HEK293 (cell line): ENCODE measurements at regions not wholly inside any gene's neighbourhood (a gene's known extent, or its start where the extent isn't known, plus 50 kb on each side); places are given as distances from the start of the nearest gene placed in this dataset.

Source experiments
- CTCF ChIA-PET: fragments of 350-600 bp; formaldehyde crosslinking; extraction: SDS; loops from one replicate; lab custom pipeline; 2021; ENCODE audit warnings: antibody characterized with exemption; lab: Yijun Ruan, JAX
- POLR2A ChIA-PET: fragments of 300-600 bp; formaldehyde crosslinking; extraction: SDS; loops from one replicate; lab custom pipeline; 2020; ENCODE audit warnings: antibody characterized with exemption, inconsistent platforms; lab: Yijun Ruan, JAX
- H3K27ac ChIP-seq: fragments of 200-500 bp; sonication (Bioruptor generic); 2 replicates; pipeline ENCODE4 v1.5.1; 2014; ENCODE audit warnings: low read depth, low read length, control low read depth, inconsistent platforms; ENCODE audit errors: extremely low read depth
- H3K36me3 ChIP-seq, 2 experiments: fragments of 200-500 bp in 1 of 2; sonication (Bioruptor generic) in 1 of 2; 1 replicate in 1 of 2; 2 replicates in 1 of 2; pipeline ENCODE4 v1.5.1; 2014 to 2017; ENCODE audit warnings: inconsistent platforms in 2 of 2, low read length in 2 of 2; ENCODE audit not compliant: control insufficient read depth in 2 of 2, insufficient read depth in 1 of 2
- H3K4me1 ChIP-seq: fragments of 200-500 bp; sonication (Bioruptor generic); 2 replicates; pipeline ENCODE4 v1.5.1; 2014; ENCODE audit warnings: mild to moderate bottlenecking, low read length, inconsistent platforms; ENCODE audit not compliant: control insufficient read depth, insufficient read depth
- H3K4me3 ChIP-seq: 2 replicates; pipeline ENCODE4 v1.5.1; 2011; ENCODE audit warnings: low read depth, mild to moderate bottlenecking, control low read depth, low read length, moderate library complexity
- H3K9me3 ChIP-seq: fragments of 200-500 bp; sonication (Bioruptor generic); 2 replicates; pipeline ENCODE4 v1.5.1; 2014; ENCODE audit warnings: low read depth, low read length, inconsistent platforms; ENCODE audit not compliant: control insufficient read depth, insufficient read depth
- BCL11A ChIP-seq: fragments of 450-650 bp; formaldehyde crosslinking; IDR thresholded peaks from 2 replicates; pipeline ENCODE4 v1.5.1; 2016; ENCODE audit warnings: low read depth, missing biosample characterization, missing genetic modification characterization
- HOXA7 ChIP-seq: sonication (generic); formaldehyde crosslinking; IDR thresholded peaks from 2 replicates; pipeline ENCODE4 v1.8.1; 2022; ENCODE audit warnings: missing genetic modification reagents, borderline replicate concordance
- HOXC10 ChIP-seq: sonication (generic); formaldehyde crosslinking; IDR thresholded peaks from 2 replicates; pipeline ENCODE4 v1.8.1; 2023; ENCODE audit warnings: mild to moderate bottlenecking, missing genetic modification reagents
- MZF1 ChIP-seq: fragments of 450-650 bp; formaldehyde crosslinking; IDR thresholded peaks from 2 replicates; pipeline ENCODE4 v1.5.1; 2017; ENCODE audit warnings: missing biosample characterization, missing genetic modification characterization, borderline replicate concordance
- OSR2 ChIP-seq: fragments of 450-650 bp; formaldehyde crosslinking; IDR thresholded peaks from 2 replicates; pipeline ENCODE4 v1.5.1; 2016; ENCODE audit warnings: missing biosample characterization, missing genetic modification characterization
- SCRT2 ChIP-seq: fragments of 450-650 bp; formaldehyde crosslinking; IDR thresholded peaks from 2 replicates; pipeline ENCODE4 v1.5.1; 2016; ENCODE audit warnings: missing biosample characterization, missing genetic modification characterization
- TCF7L2 ChIP-seq: IDR thresholded peaks from 2 replicates; pipeline ENCODE4 v1.6.1; 2011; ENCODE audit warnings: low read depth, mild to moderate bottlenecking, inconsistent platforms, low read length, moderate library complexity, borderline replicate concordance
- TRIM28 ChIP-seq: IDR thresholded peaks from 2 replicates; pipeline ENCODE4 v1.6.1; 2011; ENCODE audit warnings: low read length, control low read depth, borderline replicate concordance
- ZNF112 ChIP-seq: fragments of 450-650 bp; formaldehyde crosslinking; IDR thresholded peaks from 2 replicates; pipeline ENCODE4 v1.5.0; 2017; ENCODE audit warnings: missing biosample characterization, missing genetic modification characterization
- ZNF132 ChIP-seq: fragments of 450-650 bp; formaldehyde crosslinking; IDR thresholded peaks from 2 replicates; pipeline ENCODE4 v1.5.1; 2017; ENCODE audit warnings: missing biosample characterization, missing genetic modification characterization, borderline replicate concordance
- ZNF140 ChIP-seq: fragments of 450-650 bp; formaldehyde crosslinking; IDR thresholded peaks from 2 replicates; pipeline ENCODE4 v1.5.1; 2016; ENCODE audit warnings: missing biosample characterization, missing genetic modification characterization
- ZNF23 ChIP-seq: fragments of 450-650 bp; formaldehyde crosslinking; IDR thresholded peaks from 2 replicates; pipeline ENCODE4 v1.5.1; 2016; ENCODE audit warnings: missing biosample characterization, missing genetic modification characterization, borderline replicate concordance
- ZNF37A ChIP-seq: fragments of 450-650 bp; IDR thresholded peaks from 2 replicates; pipeline ENCODE4 v1.5.1; 2018; ENCODE audit warnings: missing biosample characterization, missing genetic modification characterization
- ZNF48 ChIP-seq: fragments of 450-650 bp; formaldehyde crosslinking; IDR thresholded peaks from 2 replicates; pipeline ENCODE4 v1.5.1; 2016; ENCODE audit warnings: missing biosample characterization, missing genetic modification characterization
- ZNF510 ChIP-seq: fragments of 450-650 bp; formaldehyde crosslinking; IDR thresholded peaks from 2 replicates; pipeline ENCODE4 v1.5.1; 2018; ENCODE audit warnings: mild to moderate bottlenecking, missing genetic modification characterization, missing biosample characterization; ENCODE audit not compliant: insufficient replicate concordance
- ZNF530 ChIP-seq: fragments of 450-650 bp; formaldehyde crosslinking; IDR thresholded peaks from 2 replicates; pipeline ENCODE4 v1.5.1; 2016; ENCODE audit warnings: low read depth, missing biosample characterization, missing genetic modification characterization
- ZNF548 ChIP-seq: fragments of 450-650 bp; formaldehyde crosslinking; IDR thresholded peaks from 2 replicates; pipeline ENCODE4 v1.5.1; 2016; ENCODE audit warnings: missing biosample characterization, missing genetic modification characterization
- ZNF558 ChIP-seq: fragments of 450-650 bp; formaldehyde crosslinking; IDR thresholded peaks from 2 replicates; pipeline ENCODE4 v1.5.1; 2016; ENCODE audit warnings: missing biosample characterization, missing genetic modification characterization
- ZNF560 ChIP-seq: fragments of 450-650 bp; formaldehyde crosslinking; IDR thresholded peaks from 2 replicates; pipeline ENCODE4 v1.5.1; 2017; ENCODE audit warnings: missing biosample characterization, missing genetic modification characterization, borderline replicate concordance
- ZNF623 ChIP-seq: fragments of 450-650 bp; formaldehyde crosslinking; IDR thresholded peaks from 2 replicates; pipeline ENCODE4 v1.5.1; 2016; ENCODE audit warnings: missing biosample characterization, missing genetic modification characterization
- ZNF768 ChIP-seq: fragments of 450-650 bp; formaldehyde crosslinking; IDR thresholded peaks from 2 replicates; pipeline ENCODE4 v1.5.1; 2018; ENCODE audit warnings: missing biosample characterization, mild to moderate bottlenecking, missing genetic modification characterization
- TF ChIP-seq, protein P1 (sequence below): fragments of 450-650 bp; formaldehyde crosslinking; IDR thresholded peaks from 2 replicates; pipeline ENCODE4 v1.5.1; 2017; ENCODE audit warnings: missing biosample characterization, mild to moderate bottlenecking, missing genetic modification characterization, moderate library complexity
- TF ChIP-seq, protein P2 (sequence below): fragments of 450-650 bp; formaldehyde crosslinking; IDR thresholded peaks from 2 replicates; pipeline ENCODE4 v1.5.1; 2016; ENCODE audit warnings: missing biosample characterization, missing genetic modification characterization
- TF ChIP-seq, protein P3 (sequence below): fragments of 450-650 bp; formaldehyde crosslinking; IDR thresholded peaks from 2 replicates; pipeline ENCODE4 v1.5.1; 2016; ENCODE audit warnings: missing biosample characterization, missing genetic modification characterization
- TF ChIP-seq, protein P4 (sequence below): fragments of 450-650 bp; formaldehyde crosslinking; IDR thresholded peaks from 2 replicates; pipeline ENCODE4 v1.5.1; 2016; ENCODE audit warnings: missing biosample characterization, missing genetic modification characterization
- TF ChIP-seq, protein P5 (sequence below): fragments of 450-650 bp; formaldehyde crosslinking; IDR thresholded peaks from 2 replicates; pipeline ENCODE4 v1.5.1; 2016; ENCODE audit warnings: missing biosample characterization, missing genetic modification characterization, low read depth

DNA sequence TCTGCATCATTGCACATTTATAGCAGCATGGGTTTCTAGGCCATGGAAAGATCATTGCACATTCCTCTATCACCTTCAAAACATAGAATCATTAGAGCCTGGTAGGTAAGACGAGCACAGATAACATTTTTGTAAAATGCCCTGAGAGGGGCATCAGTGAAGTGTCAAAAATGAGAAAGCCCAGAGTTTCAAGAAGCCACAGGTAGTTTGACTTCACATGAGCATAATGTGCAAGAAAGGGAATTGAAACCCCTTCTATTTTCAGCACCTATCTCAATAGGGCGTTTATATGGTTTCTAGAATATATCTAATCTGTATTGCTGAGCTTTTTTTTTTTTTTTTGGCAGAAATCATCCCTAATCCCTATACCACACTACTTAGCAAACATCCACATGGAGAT is 2441.7 kb downstream of the ARAP2 start:
- CTCF ChIA-PET, result no interaction called here
- no peaks in the 10 kb centered on the region for H3K4me1 ChIP-seq
- POLR2A ChIA-PET, result no interaction called here
- no peak overlapping the region for H3K4me3 ChIP-seq
- TF ChIP-seq TCF7L2, result no peak
- TF ChIP-seq OSR2 (tag by site-specific recombination), result no peak
- TF ChIP-seq ZNF623 (tag by site-specific recombination), result no peak
- TF ChIP-seq ZNF768, result no peak
- TF ChIP-seq ZNF132, result no peak
- TF ChIP-seq HOXC10 (CRISPR knock-in tag), result no peak
- TF ChIP-seq BCL11A (tag by site-specific recombination), result no peak
- no peak for TF ChIP-seq ZNF558 (tag by site-specific recombination)
- TF ChIP-seq ZNF510, result no peak
- TF ChIP-seq ZNF530 (tag by site-specific recombination), result no peak
- no peak for TF ChIP-seq ZNF140 (tag by site-specific recombination)
- TF ChIP-seq MZF1 (tag by site-specific recombination), result no peak
- no peak for TF ChIP-seq ZNF37A (tag by site-specific recombination)
- TF ChIP-seq, protein P1, sequence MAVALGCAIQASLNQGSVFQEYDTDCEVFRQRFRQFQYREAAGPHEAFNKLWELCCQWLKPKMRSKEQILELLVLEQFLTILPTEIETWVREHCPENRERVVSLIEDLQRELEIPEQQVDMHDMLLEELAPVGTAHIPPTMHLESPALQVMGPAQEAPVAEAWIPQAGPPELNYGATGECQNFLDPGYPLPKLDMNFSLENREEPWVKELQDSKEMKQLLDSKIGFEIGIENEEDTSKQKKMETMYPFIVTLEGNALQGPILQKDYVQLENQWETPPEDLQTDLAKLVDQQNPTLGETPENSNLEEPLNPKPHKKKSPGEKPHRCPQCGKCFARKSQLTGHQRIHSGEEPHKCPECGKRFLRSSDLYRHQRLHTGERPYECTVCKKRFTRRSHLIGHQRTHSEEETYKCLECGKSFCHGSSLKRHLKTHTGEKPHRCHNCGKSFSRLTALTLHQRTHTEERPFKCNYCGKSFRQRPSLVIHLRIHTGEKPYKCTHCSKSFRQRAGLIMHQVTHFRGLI (tag by site-specific recombination), result no peak
- TF ChIP-seq, protein P2, sequence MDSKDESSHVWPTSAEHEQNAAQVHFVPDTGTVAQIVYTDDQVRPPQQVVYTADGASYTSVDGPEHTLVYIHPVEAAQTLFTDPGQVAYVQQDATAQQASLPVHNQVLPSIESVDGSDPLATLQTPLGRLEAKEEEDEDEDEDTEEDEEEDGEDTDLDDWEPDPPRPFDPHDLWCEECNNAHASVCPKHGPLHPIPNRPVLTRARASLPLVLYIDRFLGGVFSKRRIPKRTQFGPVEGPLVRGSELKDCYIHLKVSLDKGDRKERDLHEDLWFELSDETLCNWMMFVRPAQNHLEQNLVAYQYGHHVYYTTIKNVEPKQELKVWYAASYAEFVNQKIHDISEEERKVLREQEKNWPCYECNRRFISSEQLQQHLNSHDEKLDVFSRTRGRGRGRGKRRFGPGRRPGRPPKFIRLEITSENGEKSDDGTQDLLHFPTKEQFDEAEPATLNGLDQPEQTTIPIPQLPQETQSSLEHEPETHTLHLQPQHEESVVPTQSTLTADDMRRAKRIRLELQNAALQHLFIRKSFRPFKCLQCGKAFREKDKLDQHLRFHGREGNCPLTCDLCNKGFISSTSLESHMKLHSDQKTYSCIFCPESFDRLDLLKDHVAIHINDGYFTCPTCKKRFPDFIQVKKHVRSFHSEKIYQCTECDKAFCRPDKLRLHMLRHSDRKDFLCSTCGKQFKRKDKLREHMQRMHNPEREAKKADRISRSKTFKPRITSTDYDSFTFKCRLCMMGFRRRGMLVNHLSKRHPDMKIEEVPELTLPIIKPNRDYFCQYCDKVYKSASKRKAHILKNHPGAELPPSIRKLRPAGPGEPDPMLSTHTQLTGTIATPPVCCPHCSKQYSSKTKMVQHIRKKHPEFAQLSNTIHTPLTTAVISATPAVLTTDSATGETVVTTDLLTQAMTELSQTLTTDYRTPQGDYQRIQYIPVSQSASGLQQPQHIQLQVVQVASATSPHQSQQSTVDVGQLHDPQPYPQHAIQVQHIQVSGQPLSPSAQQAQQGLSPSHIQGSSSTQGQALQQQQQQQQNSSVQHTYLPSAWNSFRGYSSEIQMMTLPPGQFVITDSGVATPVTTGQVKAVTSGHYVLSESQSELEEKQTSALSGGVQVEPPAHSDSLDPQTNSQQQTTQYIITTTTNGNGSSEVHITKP, result no peak
- TF ChIP-seq ZNF48 (tag by site-specific recombination), result no peak
- no peak for TF ChIP-seq HOXA7 (CRISPR knock-in tag)
- no peaks in the 10 kb centered on the region for H3K36me3 ChIP-seq
- no peak overlapping the region for H3K27ac ChIP-seq
- no peaks in the 10 kb centered on the region for H3K9me3 ChIP-seq

DNA sequence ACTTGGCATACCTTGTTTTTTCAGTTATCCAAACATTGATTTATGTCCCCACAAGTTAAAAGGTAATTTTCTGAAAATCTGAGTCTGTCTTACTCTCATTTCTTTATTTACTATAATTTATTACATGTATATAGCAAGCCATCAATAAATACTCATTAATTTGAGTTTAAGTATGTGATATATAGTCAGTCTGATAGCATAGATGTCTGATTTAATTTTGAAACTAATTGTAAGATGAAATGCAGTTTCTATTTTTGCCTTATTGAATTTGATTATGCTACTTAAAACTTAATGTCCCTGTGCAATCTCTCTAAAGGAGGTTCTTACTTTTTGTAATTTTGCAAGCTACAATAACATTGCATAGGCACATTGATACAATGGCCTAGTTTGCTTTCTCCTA is 2418.6 kb downstream of the ARAP2 start:
- CTCF ChIA-PET, result no interaction called here
- no peak overlapping the region for H3K4me3 ChIP-seq
- no peaks in the 10 kb centered on the region for H3K9me3 ChIP-seq
- POLR2A ChIA-PET, result no interaction called here
- H3K36me3 ChIP-seq, result no peaks in the 10 kb centered on the region
- H3K27ac ChIP-seq, result no peak overlapping the region
- H3K4me1 ChIP-seq, result no peaks in the 10 kb centered on the region
- TF ChIP-seq, protein P3, sequence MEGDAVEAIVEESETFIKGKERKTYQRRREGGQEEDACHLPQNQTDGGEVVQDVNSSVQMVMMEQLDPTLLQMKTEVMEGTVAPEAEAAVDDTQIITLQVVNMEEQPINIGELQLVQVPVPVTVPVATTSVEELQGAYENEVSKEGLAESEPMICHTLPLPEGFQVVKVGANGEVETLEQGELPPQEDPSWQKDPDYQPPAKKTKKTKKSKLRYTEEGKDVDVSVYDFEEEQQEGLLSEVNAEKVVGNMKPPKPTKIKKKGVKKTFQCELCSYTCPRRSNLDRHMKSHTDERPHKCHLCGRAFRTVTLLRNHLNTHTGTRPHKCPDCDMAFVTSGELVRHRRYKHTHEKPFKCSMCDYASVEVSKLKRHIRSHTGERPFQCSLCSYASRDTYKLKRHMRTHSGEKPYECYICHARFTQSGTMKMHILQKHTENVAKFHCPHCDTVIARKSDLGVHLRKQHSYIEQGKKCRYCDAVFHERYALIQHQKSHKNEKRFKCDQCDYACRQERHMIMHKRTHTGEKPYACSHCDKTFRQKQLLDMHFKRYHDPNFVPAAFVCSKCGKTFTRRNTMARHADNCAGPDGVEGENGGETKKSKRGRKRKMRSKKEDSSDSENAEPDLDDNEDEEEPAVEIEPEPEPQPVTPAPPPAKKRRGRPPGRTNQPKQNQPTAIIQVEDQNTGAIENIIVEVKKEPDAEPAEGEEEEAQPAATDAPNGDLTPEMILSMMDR (tag by site-specific recombination), result no peak
- TF ChIP-seq, protein P4, sequence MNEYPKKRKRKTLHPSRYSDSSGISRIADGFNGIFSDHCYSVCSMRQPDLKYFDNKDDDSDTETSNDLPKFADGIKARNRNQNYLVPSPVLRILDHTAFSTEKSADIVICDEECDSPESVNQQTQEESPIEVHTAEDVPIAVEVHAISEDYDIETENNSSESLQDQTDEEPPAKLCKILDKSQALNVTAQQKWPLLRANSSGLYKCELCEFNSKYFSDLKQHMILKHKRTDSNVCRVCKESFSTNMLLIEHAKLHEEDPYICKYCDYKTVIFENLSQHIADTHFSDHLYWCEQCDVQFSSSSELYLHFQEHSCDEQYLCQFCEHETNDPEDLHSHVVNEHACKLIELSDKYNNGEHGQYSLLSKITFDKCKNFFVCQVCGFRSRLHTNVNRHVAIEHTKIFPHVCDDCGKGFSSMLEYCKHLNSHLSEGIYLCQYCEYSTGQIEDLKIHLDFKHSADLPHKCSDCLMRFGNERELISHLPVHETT (tag by site-specific recombination), result no peak
- TF ChIP-seq ZNF548 (tag by site-specific recombination) (no peak), ZNF112 (tag by site-specific recombination) (no peak), TRIM28 (no peak), SCRT2 (tag by site-specific recombination) (no peak), ZNF560 (no peak), ZNF23 (tag by site-specific recombination) (no peak)
- TF ChIP-seq, protein P5, sequence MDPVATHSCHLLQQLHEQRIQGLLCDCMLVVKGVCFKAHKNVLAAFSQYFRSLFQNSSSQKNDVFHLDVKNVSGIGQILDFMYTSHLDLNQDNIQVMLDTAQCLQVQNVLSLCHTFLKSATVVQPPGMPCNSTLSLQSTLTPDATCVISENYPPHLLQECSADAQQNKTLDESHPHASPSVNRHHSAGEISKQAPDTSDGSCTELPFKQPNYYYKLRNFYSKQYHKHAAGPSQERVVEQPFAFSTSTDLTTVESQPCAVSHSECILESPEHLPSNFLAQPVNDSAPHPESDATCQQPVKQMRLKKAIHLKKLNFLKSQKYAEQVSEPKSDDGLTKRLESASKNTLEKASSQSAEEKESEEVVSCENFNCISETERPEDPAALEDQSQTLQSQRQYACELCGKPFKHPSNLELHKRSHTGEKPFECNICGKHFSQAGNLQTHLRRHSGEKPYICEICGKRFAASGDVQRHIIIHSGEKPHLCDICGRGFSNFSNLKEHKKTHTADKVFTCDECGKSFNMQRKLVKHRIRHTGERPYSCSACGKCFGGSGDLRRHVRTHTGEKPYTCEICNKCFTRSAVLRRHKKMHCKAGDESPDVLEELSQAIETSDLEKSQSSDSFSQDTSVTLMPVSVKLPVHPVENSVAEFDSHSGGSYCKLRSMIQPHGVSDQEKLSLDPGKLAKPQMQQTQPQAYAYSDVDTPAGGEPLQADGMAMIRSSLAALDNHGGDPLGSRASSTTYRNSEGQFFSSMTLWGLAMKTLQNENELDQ (tag by site-specific recombination), result no peak
